ENCODE measurements at regions not wholly inside any gene's neighbourhood (a gene's known extent, or its start where the extent isn't known, plus 50 kb on each side); places are given as distances from the start of the nearest gene placed in this dataset.

DNA sequence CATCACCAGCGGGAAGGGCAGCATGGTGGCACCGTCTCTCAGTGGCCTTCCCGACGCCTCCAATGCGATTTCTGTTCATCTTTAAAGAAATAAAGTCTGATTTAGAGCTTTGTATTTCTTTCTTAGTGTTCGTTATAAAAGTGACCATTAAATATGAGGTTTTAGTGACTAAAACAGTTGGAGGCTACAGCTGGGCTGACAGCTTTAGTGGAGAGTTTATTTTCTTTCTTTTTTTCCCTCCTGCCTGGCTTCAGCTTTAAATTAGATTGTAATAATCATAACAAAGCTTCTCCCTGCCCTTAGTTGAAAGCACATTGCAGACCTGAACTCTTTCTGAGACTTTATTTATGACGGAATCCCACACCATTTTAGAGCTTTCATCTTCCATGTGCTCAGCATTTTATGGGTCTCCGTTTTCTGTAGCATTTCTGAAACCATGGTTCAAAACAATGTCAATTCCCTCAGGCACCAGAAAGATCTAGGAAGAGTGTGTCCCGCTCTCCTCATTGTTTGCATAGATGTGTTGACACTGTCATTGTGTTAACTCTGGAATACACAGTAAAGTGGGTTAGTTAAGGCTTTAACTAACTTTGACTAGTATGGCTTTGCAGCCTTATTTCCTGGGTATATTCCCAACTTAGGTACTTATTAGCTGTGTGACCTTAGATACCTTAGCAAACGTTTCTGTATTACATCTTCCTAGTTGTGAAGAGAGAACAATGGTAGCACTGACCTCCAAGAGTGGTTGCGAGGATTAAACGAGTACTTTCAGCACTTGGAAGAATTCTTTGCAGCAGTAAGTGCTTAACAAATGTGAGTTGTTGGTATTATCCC, 97.4 kb upstream of the PGRMC2 start:
- Mint-ChIP-seq H3K4me3 (no peak overlapping the region), H3K27me3 (ENCODE audit: low read depth in 2 of 2) (peaks cover 0 to 4% of the 10 kb centered on the region in 2 donors), H3K9me3 (no peaks in the 10 kb centered on the region), H3K27ac (no peak overlapping the region), H3K4me1 (no peaks in the 10 kb centered on the region), H3K36me3 (no peaks in the 10 kb centered on the region)
- no peak overlapping the region for H3K4me3 ChIP-seq (ENCODE audit: low read length)
- ATAC-seq (no peak), DNase-seq (no peak)
- H3K27ac ChIP-seq (ENCODE audit: low read length): no peak overlapping the region
- no peaks in the 10 kb centered on the region for H3K27me3 ChIP-seq (ENCODE audit: control insufficient read depth, insufficient read depth, low read length)
- H3K36me3 ChIP-seq (ENCODE audit: control insufficient read depth, insufficient read depth, low read length): no peaks in the 10 kb centered on the region
- H3K9me3 ChIP-seq (ENCODE audit: control insufficient read depth, insufficient read depth, low read length): no peaks in the 10 kb centered on the region
- WGBS (ENCODE audit: insufficient coverage): 88% methylated on average over 12 of the region's 12 CpGs
- TF ChIP-seq, protein P1, sequence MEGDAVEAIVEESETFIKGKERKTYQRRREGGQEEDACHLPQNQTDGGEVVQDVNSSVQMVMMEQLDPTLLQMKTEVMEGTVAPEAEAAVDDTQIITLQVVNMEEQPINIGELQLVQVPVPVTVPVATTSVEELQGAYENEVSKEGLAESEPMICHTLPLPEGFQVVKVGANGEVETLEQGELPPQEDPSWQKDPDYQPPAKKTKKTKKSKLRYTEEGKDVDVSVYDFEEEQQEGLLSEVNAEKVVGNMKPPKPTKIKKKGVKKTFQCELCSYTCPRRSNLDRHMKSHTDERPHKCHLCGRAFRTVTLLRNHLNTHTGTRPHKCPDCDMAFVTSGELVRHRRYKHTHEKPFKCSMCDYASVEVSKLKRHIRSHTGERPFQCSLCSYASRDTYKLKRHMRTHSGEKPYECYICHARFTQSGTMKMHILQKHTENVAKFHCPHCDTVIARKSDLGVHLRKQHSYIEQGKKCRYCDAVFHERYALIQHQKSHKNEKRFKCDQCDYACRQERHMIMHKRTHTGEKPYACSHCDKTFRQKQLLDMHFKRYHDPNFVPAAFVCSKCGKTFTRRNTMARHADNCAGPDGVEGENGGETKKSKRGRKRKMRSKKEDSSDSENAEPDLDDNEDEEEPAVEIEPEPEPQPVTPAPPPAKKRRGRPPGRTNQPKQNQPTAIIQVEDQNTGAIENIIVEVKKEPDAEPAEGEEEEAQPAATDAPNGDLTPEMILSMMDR (IDR thresholded peaks at IDR 0.05): no peak
- intact Hi-C loops (cut with micrococcal nuclease): no loop called here
- no peaks in the 10 kb centered on the region for H3K4me1 ChIP-seq (ENCODE audit: control insufficient read depth, insufficient read depth, low read length)

DNA sequence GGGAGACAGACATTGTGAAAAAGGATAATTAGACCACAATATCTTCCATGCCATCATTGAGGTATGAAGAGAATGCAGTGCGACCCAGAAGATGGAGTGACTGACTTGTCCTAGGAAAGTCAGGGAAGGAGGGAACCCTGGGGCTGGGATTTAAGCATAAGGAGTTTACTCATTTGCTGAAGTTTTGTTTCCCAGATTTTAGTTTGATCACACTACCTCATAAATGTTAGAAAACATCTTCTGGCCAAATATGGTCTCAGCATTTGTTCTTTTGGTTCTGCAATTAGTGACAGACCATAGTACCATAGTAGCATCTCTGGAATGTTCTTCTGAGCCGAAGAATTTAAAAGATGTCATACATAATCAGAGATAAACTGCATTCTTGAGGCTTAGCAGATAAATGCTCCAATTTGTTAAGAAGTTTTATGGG, 96.5 kb upstream of the PGRMC2 start:
- Mint-ChIP-seq H3K27me3 (ENCODE audit: low read depth in 2 of 2) (peaks cover 0 to 2% of the 10 kb centered on the region in 2 donors), H3K9me3 (no peaks in the 10 kb centered on the region), H3K4me3 (no peak overlapping the region), H3K36me3 (no peaks in the 10 kb centered on the region), H3K27ac (no peak overlapping the region), H3K4me1 (no peaks in the 10 kb centered on the region)
- intact Hi-C loops (cut with micrococcal nuclease): no loop called here
- no peaks in the 10 kb centered on the region for H3K9me3 ChIP-seq (ENCODE audit: control insufficient read depth, insufficient read depth, low read length)
- 93% methylated on average over 1 of the region's 2 CpGs for WGBS (ENCODE audit: insufficient coverage)
- ATAC-seq (no peak), DNase-seq (no peak)
- no peaks in the 10 kb centered on the region for H3K4me1 ChIP-seq (ENCODE audit: control insufficient read depth, insufficient read depth, low read length)
- H3K36me3 ChIP-seq (ENCODE audit: control insufficient read depth, insufficient read depth, low read length): no peaks in the 10 kb centered on the region
- TF ChIP-seq, protein P1 (IDR thresholded peaks at IDR 0.05): no peak
- H3K27me3 ChIP-seq (ENCODE audit: control insufficient read depth, insufficient read depth, low read length): no peaks in the 10 kb centered on the region
- H3K4me3 ChIP-seq (ENCODE audit: low read length): no peak overlapping the region
- H3K27ac ChIP-seq (ENCODE audit: low read length): no peak overlapping the region

DNA sequence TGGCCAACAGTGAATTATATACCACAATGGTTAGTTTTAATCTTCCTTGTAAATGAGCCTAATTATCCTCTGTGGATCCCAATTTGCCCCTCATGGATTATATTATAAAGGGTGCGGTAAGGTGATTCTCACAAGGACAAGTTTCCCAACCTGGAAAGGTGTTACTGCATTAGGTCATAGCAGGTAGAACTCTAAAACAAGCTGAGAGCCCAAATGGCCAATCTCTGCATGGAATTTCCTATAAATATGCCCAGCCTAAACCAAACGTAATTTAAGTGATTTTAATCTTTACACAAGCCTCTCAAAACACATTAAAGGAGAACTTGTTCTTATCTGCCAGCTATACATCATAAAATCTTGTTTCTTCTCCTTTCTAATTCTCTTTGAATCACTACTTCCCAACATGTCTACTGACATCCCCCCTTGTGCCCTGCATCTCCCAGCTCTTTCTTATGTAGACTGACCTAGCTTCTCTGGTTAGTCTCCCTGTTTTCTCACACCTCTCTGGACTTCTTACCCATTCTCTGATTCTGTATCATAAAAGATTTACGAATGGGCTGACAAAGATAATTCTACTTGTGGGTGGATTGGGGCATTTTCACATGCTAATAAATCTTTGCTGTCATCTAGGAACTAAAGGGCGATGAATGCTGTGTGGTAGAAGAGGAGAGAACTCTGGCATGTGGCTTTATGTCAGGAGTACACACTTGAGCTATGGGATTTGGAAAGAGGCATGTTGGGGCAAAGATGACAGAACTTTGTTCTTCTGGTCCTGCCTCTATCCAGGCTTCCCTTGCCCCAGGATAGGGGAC, 94.3 kb upstream of the PGRMC2 start:
- WGBS (ENCODE audit: insufficient coverage): 76% methylated on average over 3 of the region's 4 CpGs
- no peaks in the 10 kb centered on the region for H3K4me1 ChIP-seq (ENCODE audit: control insufficient read depth, insufficient read depth, low read length)
- no peak for ATAC-seq

More for the DNA sequence above, 94.3 kb upstream of the PGRMC2 start:
- no peak for DNase-seq
- Mint-ChIP-seq H3K36me3 (no peaks in the 10 kb centered on the region), H3K27me3 (ENCODE audit: low read depth in 2 of 2) (peaks cover 0 to 2% of the 10 kb centered on the region in 2 donors), H3K4me1 (no peaks in the 10 kb centered on the region), H3K4me3 (no peak overlapping the region), H3K9me3 (peaks cover 2 to 3% of the 10 kb centered on the region in 2 donors), H3K27ac (no peak overlapping the region)
- Histone ChIP-seq H3K9me3 (ENCODE audit: control insufficient read depth, insufficient read depth, low read length) (no peaks in the 10 kb centered on the region), H3K36me3 (ENCODE audit: control insufficient read depth, insufficient read depth, low read length) (no peaks in the 10 kb centered on the region), H3K27ac (ENCODE audit: low read length) (no peak overlapping the region), H3K4me3 (ENCODE audit: low read length) (no peak overlapping the region), H3K27me3 (ENCODE audit: control insufficient read depth, insufficient read depth, low read length) (no peaks in the 10 kb centered on the region)
- intact Hi-C loops (cut with micrococcal nuclease): no loop called here
- TF ChIP-seq, protein P1 (IDR thresholded peaks at IDR 0.05): no peak
